Activated naive CD8-positive, alpha-beta T cell treated with anti-CD3 and anti-CD28 coated beads, Interleukin-2, amount 10 ng/mL, durations not matched to agents 7 days and 5 days (primary cell): ENCODE measurements at regions not wholly inside any gene's neighbourhood (a gene's known extent, or its start where the extent isn't known, plus 50 kb on each side); places are given as distances from the start of the nearest gene placed in this dataset.

Source experiments
- ATAC-seq: fragments of 150-1000 bp; cut with Tn5 transposase; one replicate; pipeline ENCODE4 v1.10.0; 2021; ENCODE audit warnings: low read depth, moderate library complexity
- POLR2A ChIA-PET: fragments of 350-600 bp; sonication (Branson Sonifier 250); formaldehyde crosslinking; loops from one replicate; lab custom pipeline; 2021; ENCODE audit warnings: antibody characterized with exemption; lab: Charles Lee
- DNase-seq: peaks from one replicate; pipeline ENCODE4 v3.0.0; 2021
- H3K27ac Mint-ChIP-seq: one replicate; pipeline ENCODE4 v1.8.0; 2022; ENCODE audit warnings: mild to moderate bottlenecking, mixed read lengths
- H3K27me3 Mint-ChIP-seq: one replicate; pipeline ENCODE4 v1.8.0; 2022; ENCODE audit warnings: mild to moderate bottlenecking, moderate library complexity, mixed read lengths
- H3K36me3 Mint-ChIP-seq: one replicate; pipeline ENCODE4 v1.8.0; 2021; ENCODE audit warnings: mild to moderate bottlenecking, mixed read lengths
- H3K4me1 Mint-ChIP-seq: one replicate; pipeline ENCODE4 v1.8.0; 2021; ENCODE audit warnings: mixed read lengths
- H3K4me3 Mint-ChIP-seq: one replicate; pipeline ENCODE4 v1.8.0; 2022; ENCODE audit warnings: mild to moderate bottlenecking, moderate library complexity, mixed read lengths
- H3K9me3 Mint-ChIP-seq: one replicate; pipeline ENCODE4 v1.8.0; 2021; ENCODE audit warnings: mixed read lengths

GRCh38 chr18:59051470-59052165, 88.1 kb upstream of the SEC11C start:
- no peaks in the 10 kb centered on the region for H3K36me3 Mint-ChIP-seq
- H3K9me3 Mint-ChIP-seq, result no peaks in the 10 kb centered on the region
- H3K4me1 Mint-ChIP-seq, result no peaks in the 10 kb centered on the region
- H3K27ac Mint-ChIP-seq, result no peak overlapping the region
- POLR2A ChIA-PET, result no interaction called here
- ATAC-seq, result no peak
- H3K27me3 Mint-ChIP-seq, result peaks cover 7% of the 10 kb centered on the region
- DNase-seq, result no peak
- no peak overlapping the region for H3K4me3 Mint-ChIP-seq

GRCh38 chr18:59052965-59053820, 86.5 kb upstream of the SEC11C start:
- no peak overlapping the region for H3K4me3 Mint-ChIP-seq
- ATAC-seq (no peak), DNase-seq (no peak)
- no peaks in the 10 kb centered on the region for H3K9me3 Mint-ChIP-seq
- no peak overlapping the region for H3K27ac Mint-ChIP-seq
- POLR2A ChIA-PET, result no interaction called here
- no peaks in the 10 kb centered on the region for H3K36me3 Mint-ChIP-seq
- H3K4me1 Mint-ChIP-seq, result no peaks in the 10 kb centered on the region
- H3K27me3 Mint-ChIP-seq, result peaks cover 7% of the 10 kb centered on the region

- peaks cover 4% of the 10 kb centered on the region for H3K27me3 Mint-ChIP-seq
- DNase-seq (no peak), ATAC-seq (no peak)
- H3K4me3 Mint-ChIP-seq, result no peak overlapping the region
- POLR2A ChIA-PET, result no interaction called here
- H3K36me3 Mint-ChIP-seq, result no peaks in the 10 kb centered on the region
- no peaks in the 10 kb centered on the region for H3K4me1 Mint-ChIP-seq
- H3K27ac Mint-ChIP-seq, result no peak overlapping the region
- H3K9me3 Mint-ChIP-seq, result no peaks in the 10 kb centered on the region
Measured at GRCh38 chr18:59054496-59055287, 85.0 kb upstream of the SEC11C start.

DNA sequence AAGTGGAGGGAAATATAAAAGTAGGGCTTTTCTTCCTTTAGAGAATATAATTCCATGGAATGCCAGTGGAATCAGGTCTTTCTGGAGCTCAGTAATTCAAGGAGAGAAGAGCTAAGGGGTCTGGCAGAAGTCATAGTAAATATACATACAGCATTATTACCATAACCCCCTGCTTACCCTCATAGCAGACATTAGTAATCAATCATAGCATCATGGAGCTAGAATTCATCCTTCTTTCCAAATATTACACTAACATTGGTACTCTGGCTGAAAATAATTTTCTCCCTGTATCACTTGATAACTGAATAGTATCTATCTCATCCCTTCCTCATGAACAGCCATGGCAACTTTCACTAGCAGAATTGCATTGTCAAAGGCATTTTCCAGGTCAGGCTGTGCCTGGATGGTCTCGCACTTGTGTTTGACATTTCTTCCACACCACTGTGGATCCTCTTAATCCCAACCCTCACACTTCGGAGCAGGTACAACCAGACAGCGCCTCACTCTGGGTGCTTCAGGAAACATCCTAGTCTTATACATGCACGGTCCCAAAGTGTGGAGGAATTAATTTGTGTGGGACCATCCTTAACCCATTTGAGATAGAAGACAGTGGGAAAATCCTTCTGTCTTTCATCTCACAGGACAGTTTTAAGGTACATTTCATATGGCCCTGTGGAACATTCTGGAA, 84.2 kb upstream of the SEC11C start:
- no peak for ATAC-seq
- Mint-ChIP-seq H3K27me3 (peaks cover 4% of the 10 kb centered on the region), H3K4me3 (no peak overlapping the region), H3K4me1 (no peaks in the 10 kb centered on the region), H3K36me3 (no peaks in the 10 kb centered on the region), H3K27ac (no peak overlapping the region), H3K9me3 (no peaks in the 10 kb centered on the region)
- DNase-seq, result no peak
- POLR2A ChIA-PET, result no interaction called here

- Mint-ChIP-seq H3K4me1 (no peaks in the 10 kb centered on the region), H3K9me3 (no peaks in the 10 kb centered on the region), H3K27me3 (peaks cover 9% of the 10 kb centered on the region), H3K4me3 (no peak overlapping the region), H3K36me3 (no peaks in the 10 kb centered on the region), H3K27ac (no peak overlapping the region)
- POLR2A ChIA-PET, result no interaction called here
- ATAC-seq, result no peak
- DNase-seq, result peak; percentile 48
Measured at GRCh38 chr18:59056706-59057492, 82.8 kb upstream of the SEC11C start.

GRCh38 chr18:59057493-59057795, 82.2 kb upstream of the SEC11C start:
- ATAC-seq, result no peak
- POLR2A ChIA-PET, result no interaction called here
- Mint-ChIP-seq H3K27ac (no peak overlapping the region), H3K4me1 (no peaks in the 10 kb centered on the region), H3K36me3 (no peaks in the 10 kb centered on the region), H3K9me3 (no peaks in the 10 kb centered on the region), H3K4me3 (no peak overlapping the region), H3K27me3 (peaks cover 9% of the 10 kb centered on the region)
- DNase-seq, result no peak

GRCh38 chr18:59057969-59058368, 81.7 kb upstream of the SEC11C start:
- Mint-ChIP-seq H3K27me3 (peaks cover 9% of the 10 kb centered on the region), H3K4me1 (no peaks in the 10 kb centered on the region), H3K27ac (no peak overlapping the region), H3K4me3 (no peak overlapping the region), H3K36me3 (no peaks in the 10 kb centered on the region), H3K9me3 (no peaks in the 10 kb centered on the region)
- POLR2A ChIA-PET, result no interaction called here
- no peak for DNase-seq
- no peak for ATAC-seq

DNA sequence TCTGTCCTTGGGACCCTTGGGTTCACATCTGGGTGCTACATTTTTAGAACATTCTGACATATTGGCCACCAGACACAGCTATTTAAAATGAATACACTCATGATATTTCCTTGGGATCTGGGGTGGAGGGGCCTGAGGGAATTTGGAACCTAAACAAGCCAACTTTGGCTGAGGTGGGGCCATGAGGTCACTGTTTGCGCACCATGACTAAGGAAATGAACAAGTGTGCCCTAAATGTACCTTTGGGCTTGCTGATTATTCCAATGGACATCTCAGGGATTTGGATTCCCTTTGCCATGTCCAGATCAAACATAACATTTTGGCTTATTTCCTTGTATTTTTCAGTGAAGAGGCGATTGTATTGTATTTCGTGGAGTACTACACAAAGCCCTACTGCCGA, 80.5 kb upstream of the SEC11C start:
- ATAC-seq, result no peak

GRCh38 chr18:59060551-59060950, 79.1 kb upstream of the SEC11C start:
- no peak for ATAC-seq
- H3K4me1 Mint-ChIP-seq, result peaks cover 2% of the 10 kb centered on the region
- no peaks in the 10 kb centered on the region for H3K36me3 Mint-ChIP-seq
- H3K4me3 Mint-ChIP-seq, result no peak overlapping the region
- POLR2A ChIA-PET, result no interaction called here
- peaks cover 12% of the 10 kb centered on the region for H3K27me3 Mint-ChIP-seq
- DNase-seq, result no peak
- H3K9me3 Mint-ChIP-seq, result no peaks in the 10 kb centered on the region
- H3K27ac Mint-ChIP-seq, result no peak overlapping the region

More for the DNA sequence above, 80.5 kb upstream of the SEC11C start:
- no peak overlapping the region for H3K4me3 Mint-ChIP-seq
- POLR2A ChIA-PET, result interaction anchor here (0.6 kb wide), 1 partner anchor 961 kb away, joined by 4 read pairs; no protein-coding TSS in a partner anchor
- H3K27ac Mint-ChIP-seq, result no peak overlapping the region
- H3K4me1 Mint-ChIP-seq, result peaks cover 2% of the 10 kb centered on the region
- no peaks in the 10 kb centered on the region for H3K9me3 Mint-ChIP-seq
- no peak for DNase-seq
- H3K27me3 Mint-ChIP-seq, result peaks cover 12% of the 10 kb centered on the region
- H3K36me3 Mint-ChIP-seq, result no peaks in the 10 kb centered on the region

- peaks cover 2% of the 10 kb centered on the region for H3K4me1 Mint-ChIP-seq
- POLR2A ChIA-PET, result no interaction called here
- no peaks in the 10 kb centered on the region for H3K9me3 Mint-ChIP-seq
- DNase-seq, result no peak
- no peak for ATAC-seq
- peaks cover 13% of the 10 kb centered on the region for H3K27me3 Mint-ChIP-seq
- H3K36me3 Mint-ChIP-seq, result no peaks in the 10 kb centered on the region
- H3K4me3 Mint-ChIP-seq, result no peak overlapping the region
- no peak overlapping the region for H3K27ac Mint-ChIP-seq
Measured at GRCh38 chr18:59061914-59062642, 77.6 kb upstream of the SEC11C start.

DNA sequence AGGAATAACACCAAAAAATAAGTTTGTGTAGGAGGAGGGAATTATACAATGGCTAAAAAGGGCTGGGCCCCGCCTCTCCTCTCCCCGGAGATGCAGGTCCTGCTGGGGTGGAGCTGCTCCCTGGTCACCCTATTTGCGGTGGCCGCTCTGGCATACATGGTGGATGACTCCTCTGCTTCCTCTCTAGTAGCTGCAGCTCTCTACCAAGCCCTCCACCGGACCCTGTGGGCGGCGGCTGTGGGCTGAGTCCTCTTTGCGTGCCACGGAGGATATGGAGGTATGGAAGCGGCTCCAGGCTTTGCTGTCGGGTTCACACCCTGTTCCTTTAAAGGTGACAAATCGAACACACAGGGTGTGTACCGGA, 77.1 kb upstream of the SEC11C start:
- no peak for DNase-seq
- Mint-ChIP-seq H3K36me3 (no peaks in the 10 kb centered on the region), H3K9me3 (no peaks in the 10 kb centered on the region), H3K27me3 (peaks cover 13% of the 10 kb centered on the region), H3K27ac (no peak overlapping the region), H3K4me1 (peaks cover 2% of the 10 kb centered on the region), H3K4me3 (no peak overlapping the region)
- POLR2A ChIA-PET, result no interaction called here
- ATAC-seq, result no peak

DNA sequence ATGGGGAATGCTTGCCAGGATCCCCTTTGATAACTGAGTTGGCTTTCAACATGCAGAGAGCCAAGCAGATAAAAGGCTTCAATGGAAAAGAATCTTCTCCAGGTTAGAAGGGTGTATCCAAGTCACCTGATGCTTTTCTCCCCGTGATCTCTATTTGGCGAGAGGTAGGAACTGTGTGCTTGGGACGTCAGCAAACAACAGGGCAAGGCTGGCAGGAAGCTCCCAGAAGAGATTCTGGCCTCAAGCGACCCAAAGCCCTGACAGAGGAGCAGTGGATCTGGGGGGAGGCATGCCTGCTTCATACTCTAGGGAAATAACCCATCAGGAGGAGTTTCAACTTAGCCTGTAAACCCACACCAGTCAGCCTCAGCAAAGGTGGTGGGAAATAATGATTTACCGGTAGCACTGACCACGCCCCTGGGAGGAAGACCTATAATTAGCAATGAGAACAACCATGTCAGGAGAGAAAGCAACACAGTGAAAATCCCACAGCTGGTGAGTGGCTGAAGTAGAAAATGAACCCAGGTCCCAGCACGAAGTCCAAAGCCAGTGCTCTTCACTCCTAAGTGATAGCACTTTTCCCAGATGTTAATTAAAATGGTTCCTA, 76.3 kb upstream of the SEC11C start:
- no peaks in the 10 kb centered on the region for H3K9me3 Mint-ChIP-seq
- ATAC-seq (no peak), DNase-seq (no peak)
- H3K4me1 Mint-ChIP-seq, result peaks cover 2% of the 10 kb centered on the region
- POLR2A ChIA-PET, result no interaction called here
- no peak overlapping the region for H3K4me3 Mint-ChIP-seq
- peaks cover 13% of the 10 kb centered on the region for H3K27me3 Mint-ChIP-seq
- no peaks in the 10 kb centered on the region for H3K36me3 Mint-ChIP-seq
- H3K27ac Mint-ChIP-seq, result no peak overlapping the region
